Endothelial cell of umbilical vein (primary cell): ENCODE measurements at regions not wholly inside any gene's neighbourhood (a gene's known extent, or its start where the extent isn't known, plus 50 kb on each side); places are given as distances from the start of the nearest gene placed in this dataset. TPM values are rescaled to one million over a fixed set of nuclear protein-coding genes. Genes with fewer than 3 reads are reported as not detected.

ENCODE experiments used
- BruUV-seq: library from RNA; stranded (reverse); fragments of 400-500 nt; replicated peaks from 2 replicates; lab custom pipeline; 2021; lab: Mats Ljungman, UMichigan
- CTCF ChIA-PET: fragments of 300-600, 350-600 bp; sonication (Branson Sonifier 250); formaldehyde crosslinking; loops from one replicate; lab custom pipeline; 2021; ENCODE audit warnings: antibody characterized with exemption, inconsistent platforms; lab: Charles Lee
- POLR2A ChIA-PET: fragments of 300-600, 350-600 bp; sonication (Branson Sonifier 250); formaldehyde crosslinking; loops from one replicate; lab custom pipeline; 2021; ENCODE audit warnings: antibody characterized with exemption, inconsistent platforms; lab: Charles Lee
- DNase-seq: peaks from one replicate; pipeline ENCODE4 v3.0.0-alpha.2; 2011; ENCODE audit warnings: low read depth, low spot score
- FAIRE-seq: peaks from 2 replicates; lab custom pipeline; 2011; peaks lifted over from hg19 to GRCh38; lab: Jason Lieb, UNC
- H2AFZ ChIP-seq: 2 replicates; pipeline ENCODE4 v1.6.0; 2012; ENCODE audit warnings: low read depth, low read length, control low read depth, inconsistent platforms
- H3K27ac ChIP-seq: 2 replicates; pipeline ENCODE4 v1.5.1; 2011; ENCODE audit warnings: low read depth, mild to moderate bottlenecking, control low read depth, low read length, moderate library complexity; ENCODE audit not compliant: insufficient read depth
- H3K27me3 ChIP-seq, 2 experiments: 2 replicates each; pipeline versions ENCODE4 v1.6.0 to v1.6.1; 2011; ENCODE audit warnings: low read length in 2 of 2, mixed read lengths in 1 of 2; ENCODE audit not compliant: control insufficient read depth in 2 of 2, insufficient read depth in 2 of 2
- H3K36me3 ChIP-seq, 2 experiments: 2 replicates in 1 of 2; 3 replicates in 1 of 2; pipeline ENCODE4 v1.5.1; 2011; ENCODE audit warnings: low read length in 2 of 2, mild to moderate bottlenecking in 1 of 2, moderate library complexity in 1 of 2; ENCODE audit not compliant: control insufficient read depth in 2 of 2, insufficient read depth in 2 of 2; ENCODE audit errors: extremely low read depth in 1 of 2
- H3K4me1 ChIP-seq: 3 replicates; pipeline ENCODE4 v1.5.1; 2011; ENCODE audit warnings: mild to moderate bottlenecking, low read length; ENCODE audit not compliant: control insufficient read depth, insufficient read depth; ENCODE audit errors: extremely low read depth
- H3K4me2 ChIP-seq: 2 replicates; pipeline ENCODE4 v1.6.1; 2011; ENCODE audit warnings: low read length, control low read depth, mixed read lengths; ENCODE audit not compliant: insufficient read depth
- H3K4me3 ChIP-seq, 3 experiments: fragments of 200-600 bp in 1 of 3; sonication (generic), shearing (Covaris generic) in 1 of 3; replicated peaks in 1 of 3; 2 replicates each; pipeline ENCODE4 v1.5.1; 2011 to 2016; ENCODE audit warnings: control low read depth in 3 of 3, low read length in 3 of 3, mild to moderate bottlenecking in 2 of 3, inconsistent platforms in 1 of 3, low read depth in 1 of 3, moderate library complexity in 1 of 3; ENCODE audit not compliant: insufficient read depth in 1 of 3
- H3K79me2 ChIP-seq: 2 replicates; pipeline ENCODE4 v1.6.0; 2012; ENCODE audit warnings: low read length, inconsistent platforms; ENCODE audit not compliant: control insufficient read depth, insufficient read depth
- H3K9ac ChIP-seq: replicated peaks from 2 replicates; pipeline ENCODE3; 2011; ENCODE audit warnings: low read length, control low read depth; ENCODE audit not compliant: insufficient read depth; ENCODE audit errors: extremely low read depth
- H3K9me1 ChIP-seq: replicated peaks from 3 replicates; pipeline ENCODE4 v1.6.0; 2011; ENCODE audit warnings: mild to moderate bottlenecking, low read length; ENCODE audit not compliant: control insufficient read depth, insufficient read depth; ENCODE audit errors: extremely low read depth
- H3K9me3 ChIP-seq: replicated peaks from 2 replicates; pipeline ENCODE4 v1.5.1; 2012; ENCODE audit warnings: low read length, inconsistent platforms; ENCODE audit not compliant: control insufficient read depth, insufficient read depth
- H4K20me1 ChIP-seq: replicated peaks from 2 replicates; pipeline ENCODE3; 2011; ENCODE audit warnings: mild to moderate bottlenecking, low read length; ENCODE audit not compliant: control insufficient read depth, insufficient read depth; ENCODE audit errors: extremely low read depth
- CTCF ChIP-seq, 2 donors: IDR thresholded peaks; 1 replicate in 1 of 2; 2 replicates in 1 of 2; pipeline ENCODE4 v1.5.1; 2011; ENCODE audit warnings: low read length in 2 of 2, mild to moderate bottlenecking in 2 of 2, moderate library complexity in 2 of 2, control low read depth in 1 of 2, inconsistent platforms in 1 of 2, low read depth in 1 of 2; ENCODE audit not compliant: insufficient read depth in 1 of 2; ENCODE audit errors: extremely low read depth in 1 of 2
- EZH2 ChIP-seq: IDR thresholded peaks from 2 replicates; pipeline ENCODE4 v1.6.1; 2012; ENCODE audit warnings: borderline replicate concordance, low read depth, mild to moderate bottlenecking, moderate library complexity, low read length, inconsistent platforms; ENCODE audit not compliant: severe bottlenecking
- FOS ChIP-seq: IDR thresholded peaks from 2 replicates; pipeline ENCODE4 v1.6.1; 2011; ENCODE audit warnings: mild to moderate bottlenecking, low read length, moderate library complexity, borderline replicate concordance; ENCODE audit not compliant: insufficient read depth
- GATA2 ChIP-seq: IDR thresholded peaks from 2 replicates; pipeline ENCODE4 v1.7.0; 2011; ENCODE audit warnings: low read depth, mild to moderate bottlenecking, moderate library complexity, mixed read lengths, low read length; ENCODE audit not compliant: insufficient read length, insufficient read depth
- JUN ChIP-seq: IDR thresholded peaks from 2 replicates; pipeline ENCODE4 v1.6.1; 2011; ENCODE audit warnings: borderline replicate concordance, low read depth; ENCODE audit not compliant: insufficient read length, insufficient read depth
- MAX ChIP-seq: IDR thresholded peaks from 2 replicates; pipeline ENCODE4 v1.6.1; 2011; ENCODE audit not compliant: insufficient read depth, insufficient read length
- MYC ChIP-seq: IDR thresholded peaks from one replicate; pipeline ENCODE4 v1.6.1; 2011; ENCODE audit warnings: mild to moderate bottlenecking, low read depth, low read length
- POLR2A ChIP-seq: IDR thresholded peaks from 2 replicates; pipeline ENCODE4 v1.6.1; 2012; ENCODE audit warnings: low read depth, mild to moderate bottlenecking, control low read depth, low read length
- POLR2AphosphoS5 ChIP-seq: IDR thresholded peaks from 2 replicates; pipeline ENCODE4 v1.6.1; 2012; ENCODE audit warnings: low read depth, mild to moderate bottlenecking, control low read depth, low read length, moderate library complexity; ENCODE audit not compliant: insufficient read depth
- dilution Hi-C: fragments of 300-500 bp; cut with MboI; formaldehyde crosslinking; loops from one replicate; pipeline ENCODE4 v1.15.0; 2019; ENCODE audit warnings: low sequenced_read_pairs; ENCODE audit not compliant: extremely low pct_ligation_motif_present
- intact Hi-C: fragments of 100-400 bp; cut with micrococcal nuclease; formaldehyde crosslinking; loops from one replicate; pipeline ENCODE4 v1.10.0; 2022
- small RNA-seq: library from RNA; depleted of rRNA; stranded (forward); fragments of <200 nt; gene quantifications from one replicate; pipeline ENCODE3, GENCODE V24; 2012; ENCODE audit warnings: low replicate concordance, low read depth; ENCODE audit not compliant: insufficient read depth, insufficient read length

GRCh38 chr6:159324596-159324995 is 155.4 kb downstream of the FNDC1 start:
- no peaks in the 10 kb centered on the region for H3K36me3 ChIP-seq
- no peak for TF ChIP-seq MYC
- TF ChIP-seq CTCF (IDR thresholded peaks at IDR 0.05; ENCODE audit: extremely low read depth in 1 of 2, insufficient read depth in 1 of 2, low read depth in 1 of 2, low read length in 2 of 2), result no peak
- no peak for TF ChIP-seq EZH2
- TF ChIP-seq FOS, result no peak
- TF ChIP-seq JUN, result no peak
- no peak for TF ChIP-seq POLR2A
- no peak for TF ChIP-seq POLR2AphosphoS5
- TF ChIP-seq GATA2, result no peak
- no peak for TF ChIP-seq MAX
- H3K79me2 ChIP-seq, result no peaks in the 10 kb centered on the region
- no peak for FAIRE-seq
- no TSS peak for BruUV-seq
- no peaks in the 10 kb centered on the region for H3K9me1 ChIP-seq
- H3K27ac ChIP-seq, result no peak overlapping the region
- no peaks in the 10 kb centered on the region for H3K4me1 ChIP-seq
- intact Hi-C loops, result no loop called here
- no peak overlapping the region for H2AFZ ChIP-seq
- POLR2A ChIA-PET, result no interaction called here
- peaks cover 5% of the 10 kb centered on the region for H3K9me3 ChIP-seq
- CTCF ChIA-PET, result no interaction called here
- dilution Hi-C loops, result no loop called here
- no peak overlapping the region for H3K4me2 ChIP-seq
- H4K20me1 ChIP-seq, result no peaks in the 10 kb centered on the region
- no peaks in the 10 kb centered on the region for H3K27me3 ChIP-seq
- no peak overlapping the region for H3K4me3 ChIP-seq
- DNase-seq, result no peak
- no peak overlapping the region for H3K9ac ChIP-seq

Small RNAs in the stretch of these regions (small RNA-seq; reads per million reads assigned to genes)
- not detected for gene AL078604.3
